Effector memory CD4-positive, alpha-beta T cell (primary cell): ENCODE measurements at regions not wholly inside any gene's neighbourhood (a gene's known extent, or its start where the extent isn't known, plus 50 kb on each side); places are given as distances from the start of the nearest gene placed in this dataset.

Experiments
- DNase-seq, 3 donors: peaks; one replicate each; pipeline ENCODE4 v3.0.0-alpha.2; 2020
- H3K27ac ChIP-seq: 2 replicates; pipeline ENCODE4 v1.7.0; 2013; ENCODE audit warnings: mild to moderate bottlenecking, low read length, moderate library complexity; ENCODE audit not compliant: insufficient read depth, poor library complexity, severe bottlenecking
- H3K27me3 ChIP-seq: replicated peaks from 2 replicates; pipeline ENCODE4 v1.7.0; 2013; ENCODE audit warnings: mild to moderate bottlenecking, low read length; ENCODE audit not compliant: insufficient read depth, control insufficient read depth, poor library complexity, severe bottlenecking
- H3K36me3 ChIP-seq: 2 replicates; pipeline ENCODE4 v1.7.0; 2013; ENCODE audit warnings: mild to moderate bottlenecking, low read length, moderate library complexity; ENCODE audit not compliant: control insufficient read depth, insufficient read depth
- H3K4me1 ChIP-seq: 2 replicates; pipeline ENCODE4 v1.7.0; 2013; ENCODE audit warnings: low read length, mild to moderate bottlenecking; ENCODE audit not compliant: control insufficient read depth, insufficient read depth, poor library complexity, severe bottlenecking
- H3K4me3 ChIP-seq: 2 replicates; pipeline ENCODE4 v1.7.0; 2013; ENCODE audit warnings: low read length, low read depth, mild to moderate bottlenecking; ENCODE audit not compliant: insufficient read depth, poor library complexity, severe bottlenecking
- H3K9me3 ChIP-seq: 2 replicates; pipeline ENCODE4 v1.7.0; 2013; ENCODE audit warnings: mild to moderate bottlenecking, low read length, moderate library complexity; ENCODE audit not compliant: control insufficient read depth

- Histone ChIP-seq H3K9me3 (no peaks in the 10 kb centered on the region), H3K27ac (no peak overlapping the region), H3K4me3 (no peak overlapping the region), H3K4me1 (no peaks in the 10 kb centered on the region), H3K36me3 (no peaks in the 10 kb centered on the region), H3K27me3 (no peaks in the 10 kb centered on the region)
- no peak for DNase-seq
Observed at GRCh38 chr2:106703161-106703560, 182.8 kb downstream of the ST6GAL2 start.

DNA sequence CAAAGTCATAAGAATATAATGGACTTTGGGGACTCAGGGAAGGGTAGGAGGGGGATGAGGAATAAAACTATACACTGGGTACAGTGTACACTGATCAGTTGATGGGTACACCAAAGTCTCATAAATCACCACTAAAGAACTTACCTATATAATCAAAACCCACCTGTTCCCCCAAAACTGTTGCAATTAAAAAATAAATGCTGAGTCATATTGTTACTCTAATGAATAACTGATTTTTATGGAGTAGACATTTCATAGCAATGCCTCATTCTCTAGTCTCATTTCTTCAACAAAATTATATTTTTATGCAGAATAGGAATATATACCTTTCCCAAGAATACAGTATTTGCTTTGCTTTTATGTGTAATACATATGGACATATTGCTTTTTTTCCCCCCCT is 181.2 kb downstream of the ST6GAL2 start:
- no peaks in the 10 kb centered on the region for H3K36me3 ChIP-seq
- DNase-seq = no peak
- no peaks in the 10 kb centered on the region for H3K9me3 ChIP-seq
- no peaks in the 10 kb centered on the region for H3K27me3 ChIP-seq
- H3K27ac ChIP-seq = no peak overlapping the region
- no peak overlapping the region for H3K4me3 ChIP-seq
- no peaks in the 10 kb centered on the region for H3K4me1 ChIP-seq

DNA sequence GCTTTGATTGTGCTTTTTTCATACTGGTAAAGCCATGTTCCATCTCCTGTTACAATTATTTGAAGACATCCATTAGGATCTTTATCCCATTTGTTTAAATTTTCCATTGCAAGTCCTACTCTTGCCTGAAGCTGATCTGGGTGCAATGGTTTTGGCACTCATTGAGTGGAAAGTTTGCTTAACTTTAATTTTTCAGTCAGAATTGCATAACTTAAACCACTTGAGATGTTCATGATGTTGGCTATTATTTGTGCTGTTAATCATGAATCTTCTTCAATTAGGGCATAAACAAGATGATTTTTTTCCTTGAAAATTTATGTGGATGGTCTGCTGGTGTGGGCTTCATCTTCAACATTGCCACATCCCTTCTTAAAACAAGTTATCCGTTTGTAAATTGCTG is 180.1 kb downstream of the ST6GAL2 start:
- Histone ChIP-seq H3K27ac (no peak overlapping the region), H3K9me3 (no peaks in the 10 kb centered on the region), H3K4me3 (no peak overlapping the region), H3K36me3 (no peaks in the 10 kb centered on the region), H3K27me3 (no peaks in the 10 kb centered on the region), H3K4me1 (no peaks in the 10 kb centered on the region)
- DNase-seq = no peak

GRCh38 chr2:106706283-106706682 is 179.7 kb downstream of the ST6GAL2 start:
- no peak overlapping the region for H3K4me3 ChIP-seq
- no peaks in the 10 kb centered on the region for H3K36me3 ChIP-seq
- H3K27ac ChIP-seq = no peak overlapping the region
- DNase-seq = no peak
- no peaks in the 10 kb centered on the region for H3K9me3 ChIP-seq
- no peaks in the 10 kb centered on the region for H3K4me1 ChIP-seq
- no peaks in the 10 kb centered on the region for H3K27me3 ChIP-seq

DNA sequence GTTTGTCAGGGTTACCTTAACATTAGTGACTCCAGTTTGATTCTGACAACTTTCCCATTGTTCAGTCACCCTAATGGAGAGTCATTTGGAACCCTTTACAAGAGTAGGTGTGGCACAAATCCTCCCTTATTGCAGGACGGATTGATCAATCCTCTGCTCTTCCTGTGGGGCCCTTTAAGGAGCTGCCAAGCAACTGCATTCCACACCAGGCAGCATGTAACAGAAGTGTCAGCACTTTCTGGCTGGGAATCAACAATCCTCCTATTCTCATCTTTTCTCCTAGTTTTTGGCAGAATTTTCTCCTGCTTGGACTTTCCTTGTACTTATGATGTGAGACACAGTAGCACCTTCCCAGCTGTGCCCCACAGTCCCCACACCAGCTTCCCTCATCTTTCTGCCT is 177.8 kb downstream of the ST6GAL2 start:
- H3K4me1 ChIP-seq = no peaks in the 10 kb centered on the region
- H3K36me3 ChIP-seq = no peaks in the 10 kb centered on the region
- no peaks in the 10 kb centered on the region for H3K27me3 ChIP-seq
- no peaks in the 10 kb centered on the region for H3K9me3 ChIP-seq
- H3K4me3 ChIP-seq = no peak overlapping the region
- H3K27ac ChIP-seq = no peak overlapping the region
- no peak for DNase-seq

- H3K9me3 ChIP-seq = no peaks in the 10 kb centered on the region
- no peaks in the 10 kb centered on the region for H3K36me3 ChIP-seq
- no peaks in the 10 kb centered on the region for H3K4me1 ChIP-seq
- no peak overlapping the region for H3K27ac ChIP-seq
- no peak for DNase-seq
- no peaks in the 10 kb centered on the region for H3K27me3 ChIP-seq
- no peak overlapping the region for H3K4me3 ChIP-seq
Observed at GRCh38 chr2:106709229-106709628, 176.7 kb downstream of the ST6GAL2 start.

GRCh38 chr2:106719222-106719621 is 166.7 kb downstream of the ST6GAL2 start:
- no peak for DNase-seq
- Histone ChIP-seq H3K36me3 (no peaks in the 10 kb centered on the region), H3K9me3 (no peaks in the 10 kb centered on the region), H3K4me1 (no peaks in the 10 kb centered on the region), H3K27me3 (no peaks in the 10 kb centered on the region), H3K4me3 (no peak overlapping the region), H3K27ac (no peak overlapping the region)

DNA sequence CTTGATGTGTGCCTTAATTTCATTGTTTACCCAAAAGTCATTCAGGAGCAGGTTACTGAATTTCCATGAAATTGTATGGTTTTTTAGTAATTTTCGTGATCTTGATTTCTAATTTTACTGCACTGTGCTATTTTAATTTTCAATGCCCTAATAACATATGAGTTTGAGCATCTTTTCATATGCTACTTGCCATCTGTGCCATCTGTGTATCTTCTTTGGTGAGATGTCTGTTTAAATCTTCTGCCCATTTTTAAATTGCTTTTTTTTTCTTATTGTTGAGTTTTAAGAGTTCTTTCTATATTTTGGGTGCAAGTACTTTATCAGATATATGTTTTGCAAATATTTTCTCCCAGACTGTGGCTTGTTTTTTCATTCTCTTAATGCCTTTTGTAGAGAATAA is 165.9 kb downstream of the ST6GAL2 start:
- no peak for DNase-seq
- Histone ChIP-seq H3K9me3 (no peaks in the 10 kb centered on the region), H3K4me1 (no peaks in the 10 kb centered on the region), H3K27ac (no peak overlapping the region), H3K36me3 (no peaks in the 10 kb centered on the region), H3K4me3 (no peak overlapping the region), H3K27me3 (no peaks in the 10 kb centered on the region)

DNA sequence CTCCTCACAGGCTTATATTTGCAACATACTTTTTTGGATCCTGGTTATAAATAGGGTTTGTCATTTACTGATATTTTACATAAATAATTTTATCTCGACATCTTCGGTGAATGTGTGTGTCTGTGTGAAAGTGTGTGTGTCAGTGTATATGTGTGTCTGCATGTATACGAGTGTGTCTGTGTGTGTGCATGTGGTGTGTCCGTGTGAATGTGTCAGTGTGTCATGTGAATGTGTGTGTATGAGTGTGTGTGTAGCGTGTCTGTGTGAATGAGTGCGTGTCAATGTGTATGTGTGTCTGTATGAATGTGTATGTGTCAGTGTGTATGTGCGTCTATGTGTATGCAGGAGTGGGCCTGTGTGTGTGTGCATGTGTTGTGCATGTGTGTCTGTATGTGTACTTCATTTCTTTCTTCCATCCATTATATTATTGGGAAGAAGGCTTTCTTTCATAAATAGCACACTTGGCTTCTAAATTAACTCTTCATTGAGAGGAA is 161.6 kb downstream of the ST6GAL2 start:
- Histone ChIP-seq H3K4me3 (no peak overlapping the region), H3K36me3 (no peaks in the 10 kb centered on the region), H3K27ac (no peak overlapping the region), H3K9me3 (no peaks in the 10 kb centered on the region), H3K27me3 (no peaks in the 10 kb centered on the region), H3K4me1 (no peaks in the 10 kb centered on the region)
- DNase-seq = no peak

DNA sequence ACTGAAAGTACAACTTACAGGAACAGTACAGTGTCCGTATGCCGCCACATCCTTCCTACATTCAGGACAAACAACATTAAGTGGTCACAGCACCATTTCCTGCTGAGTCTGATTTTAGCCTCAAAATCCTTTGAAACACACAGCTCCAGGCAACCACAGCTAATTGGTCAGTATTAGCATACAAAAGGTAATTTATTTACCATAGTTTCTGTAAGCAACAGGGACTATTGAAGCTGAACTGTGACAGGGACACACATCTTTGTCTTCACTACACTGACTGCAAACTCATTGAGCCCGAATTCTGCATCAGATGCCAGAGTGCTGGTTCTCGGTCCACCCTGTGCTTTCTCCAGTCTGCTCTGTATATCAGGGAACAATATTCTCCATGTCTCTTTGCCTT is 151.8 kb downstream of the ST6GAL2 start:
- no peaks in the 10 kb centered on the region for H3K4me1 ChIP-seq
- H3K27me3 ChIP-seq = no peaks in the 10 kb centered on the region
- H3K27ac ChIP-seq = no peak overlapping the region
- H3K36me3 ChIP-seq = no peaks in the 10 kb centered on the region
- no peak overlapping the region for H3K4me3 ChIP-seq
- DNase-seq = no peak
- H3K9me3 ChIP-seq = no peaks in the 10 kb centered on the region

- Histone ChIP-seq H3K36me3 (no peaks in the 10 kb centered on the region), H3K9me3 (no peaks in the 10 kb centered on the region), H3K27ac (no peak overlapping the region), H3K4me3 (no peak overlapping the region), H3K4me1 (no peaks in the 10 kb centered on the region), H3K27me3 (no peaks in the 10 kb centered on the region)
- no peak for DNase-seq
Observed at GRCh38 chr2:106735807-106736206, 150.2 kb downstream of the ST6GAL2 start.
